GM19324 (cell line): ENCODE measurements at regions not wholly inside any gene's neighbourhood (a gene's known extent, or its start where the extent isn't known, plus 50 kb on each side); places are given as distances from the start of the nearest gene placed in this dataset.

Source experiments
- ATAC-seq: cut with Tn5 transposase; IDR thresholded peaks from one replicate; pipeline ENCODE4 v1.9.1; 2021; ENCODE audit warnings: mild to moderate bottlenecking, moderate library complexity; ENCODE audit not compliant: unreplicated experiment, low FRiP score

DNA sequence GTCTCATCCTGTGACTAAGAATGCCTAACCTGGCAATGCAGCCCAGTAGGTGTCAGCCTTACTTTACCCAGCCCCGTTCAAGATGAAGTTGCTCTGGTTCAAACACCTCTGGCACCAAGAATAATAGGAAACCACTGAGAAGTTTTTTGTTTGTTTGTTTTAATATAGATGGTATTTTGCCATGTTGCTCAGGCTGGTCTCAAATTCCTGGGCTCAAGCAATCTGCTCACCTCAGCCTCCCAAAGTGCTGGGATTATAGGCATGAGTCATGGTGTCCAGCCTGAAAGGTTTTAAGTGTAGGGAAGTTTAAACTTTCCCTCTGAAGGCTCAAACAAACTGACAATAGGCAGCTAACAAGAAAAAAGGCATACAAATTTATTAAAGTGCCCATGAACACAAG is 51.2 kb upstream of the ABCC4 start:
- ATAC-seq, result no peak

DNA sequence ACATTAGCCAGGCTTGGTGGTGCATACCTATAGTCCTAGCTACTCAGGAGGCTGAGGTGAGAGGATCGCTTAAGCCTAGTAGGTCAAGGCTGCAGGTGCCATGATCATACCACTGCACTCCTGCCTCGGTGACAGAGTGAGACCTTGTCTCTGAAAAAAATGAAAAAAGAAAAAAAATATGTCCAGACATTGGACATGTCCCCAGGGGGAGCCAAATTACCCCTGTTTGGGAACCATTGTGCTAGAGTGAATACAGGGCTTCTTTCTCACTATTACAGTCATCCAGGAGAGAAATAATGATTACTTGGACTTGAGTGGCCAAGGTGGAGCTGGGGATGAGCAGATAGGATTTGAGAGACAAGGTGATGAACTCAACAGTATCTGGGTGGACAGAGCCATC is 52.9 kb upstream of the ABCC4 start:
- ATAC-seq, result no peak

GRCh38 chr13:95354680-95355487 is 53.6 kb upstream of the ABCC4 start:
- ATAC-seq, result no peak

GRCh38 chr13:95355494-95355893 is 54.2 kb upstream of the ABCC4 start:
- ATAC-seq, result no peak

DNA sequence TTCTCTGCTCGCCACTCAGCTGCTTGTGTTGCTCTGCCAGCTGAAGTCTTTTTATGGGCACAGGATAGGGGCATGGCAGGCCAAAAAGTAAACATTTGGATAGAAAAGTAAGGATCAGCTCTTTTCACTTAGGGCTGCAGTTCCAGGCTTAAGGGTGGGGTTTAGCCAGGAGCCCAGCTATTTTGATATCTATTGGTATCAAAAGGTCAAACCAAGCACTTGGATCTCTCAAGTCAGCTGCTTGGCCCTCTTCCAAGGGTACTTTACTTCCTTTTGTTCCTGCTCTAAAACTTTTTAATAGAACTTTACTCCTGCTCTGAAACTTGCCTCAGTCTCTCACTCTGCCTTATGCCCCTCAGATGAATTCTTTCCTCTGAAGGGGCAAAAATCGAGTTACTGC is 55.7 kb upstream of the ABCC4 start:
- ATAC-seq, result no peak

GRCh38 chr13:95357875-95358274 is 56.6 kb upstream of the ABCC4 start:
- no peak for ATAC-seq

DNA sequence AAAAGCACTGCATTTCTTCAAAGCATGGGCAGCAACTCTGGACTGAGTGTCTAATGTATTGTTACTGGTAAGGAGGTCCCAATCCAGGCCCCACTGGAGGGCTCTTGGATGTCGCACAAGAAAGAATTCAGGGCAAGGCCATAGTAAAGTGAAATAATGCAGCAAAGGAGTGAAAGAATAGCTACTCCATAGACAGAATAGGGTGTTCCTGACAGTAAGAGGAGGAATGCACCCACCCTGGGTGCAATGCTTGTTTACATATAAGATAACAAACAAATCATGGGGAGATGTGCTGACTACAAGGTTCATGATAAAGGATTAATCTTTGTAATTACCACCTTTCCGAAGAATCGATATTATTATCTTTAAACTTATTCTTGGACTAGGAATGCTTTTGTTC is 58.8 kb upstream of the ABCC4 start:
- no peak for ATAC-seq

- ATAC-seq, result no peak
Observed at GRCh38 chr13:95360464-95361097, 59.3 kb upstream of the ABCC4 start.

GRCh38 chr13:95361686-95362085 is 60.4 kb upstream of the ABCC4 start:
- no peak for ATAC-seq

GRCh38 chr13:95362666-95363065 is 61.4 kb upstream of the ABCC4 start:
- no peak for ATAC-seq

- no peak for ATAC-seq
Observed at GRCh38 chr13:95367309-95367843, 66.1 kb upstream of the ABCC4 start.

- ATAC-seq, result no peak
Observed at GRCh38 chr13:95368998-95369397, 67.7 kb upstream of the ABCC4 start.

- ATAC-seq, result no peak
Observed at GRCh38 chr13:95375706-95376105, 74.5 kb upstream of the ABCC4 start.

DNA sequence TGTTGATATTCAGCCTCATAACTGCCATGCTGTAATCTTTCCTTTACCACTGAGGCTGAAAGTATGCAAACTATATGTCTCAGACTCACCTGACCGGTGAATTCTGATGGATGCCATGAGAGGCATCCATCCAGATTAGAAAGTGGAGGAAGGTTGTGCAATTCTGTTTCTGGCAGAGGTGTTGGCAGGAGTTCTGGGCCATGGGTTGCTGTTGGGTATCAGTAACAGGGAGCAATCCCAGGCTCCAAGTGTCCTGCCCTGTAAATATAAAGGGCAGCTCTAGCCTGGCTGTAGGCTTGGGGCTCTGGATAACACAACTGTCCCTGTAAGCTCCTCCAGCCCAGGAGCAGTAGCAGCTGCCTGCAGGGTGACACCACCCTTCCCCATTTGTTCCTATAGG is 77.4 kb upstream of the ABCC4 start:
- no peak for ATAC-seq

- peak; percentile 90 for ATAC-seq
Observed at GRCh38 chr13:95380468-95381211, 79.4 kb upstream of the ABCC4 start.

DNA sequence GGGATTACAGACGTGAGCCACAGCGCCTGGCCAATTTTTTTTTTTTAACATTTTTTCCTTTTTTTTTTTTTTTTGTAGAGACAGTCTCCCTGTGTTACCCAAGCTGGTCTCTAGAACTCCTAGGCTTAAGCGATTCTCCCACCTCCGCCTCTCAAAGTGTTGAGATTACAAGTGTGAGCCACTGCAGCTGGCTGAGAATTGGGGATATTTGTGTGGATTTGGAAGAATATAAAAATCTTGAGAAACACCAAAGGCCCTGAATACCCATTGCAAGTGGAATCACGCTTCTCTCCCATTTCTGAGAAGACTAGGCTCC is 79.9 kb upstream of the ABCC4 start:
- ATAC-seq, result no peak

GRCh38 chr13:95382411-95382810 is 81.2 kb upstream of the ABCC4 start:
- no peak for ATAC-seq

GRCh38 chr13:95382916-95383315 is 81.7 kb upstream of the ABCC4 start:
- no peak for ATAC-seq

DNA sequence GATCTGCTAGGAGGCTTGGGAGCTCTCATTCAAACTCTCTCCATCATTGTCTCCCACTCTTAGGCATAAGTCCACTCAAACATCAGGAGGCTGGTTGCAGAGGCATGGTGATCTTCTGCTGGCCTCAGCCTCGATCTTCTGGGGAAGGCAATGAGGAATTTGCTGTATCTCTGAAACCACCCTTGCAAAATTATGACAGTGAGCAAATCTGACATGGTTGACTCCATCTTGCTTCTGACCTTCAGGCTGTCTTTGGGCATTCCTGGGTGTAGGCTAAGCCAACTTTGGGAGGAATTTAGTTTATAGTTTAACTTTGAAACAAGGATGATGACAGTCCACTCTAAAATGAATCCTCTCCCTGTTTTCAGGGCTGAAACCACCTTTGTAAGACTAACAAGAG is 84.1 kb upstream of the ABCC4 start:
- no peak for ATAC-seq

DNA sequence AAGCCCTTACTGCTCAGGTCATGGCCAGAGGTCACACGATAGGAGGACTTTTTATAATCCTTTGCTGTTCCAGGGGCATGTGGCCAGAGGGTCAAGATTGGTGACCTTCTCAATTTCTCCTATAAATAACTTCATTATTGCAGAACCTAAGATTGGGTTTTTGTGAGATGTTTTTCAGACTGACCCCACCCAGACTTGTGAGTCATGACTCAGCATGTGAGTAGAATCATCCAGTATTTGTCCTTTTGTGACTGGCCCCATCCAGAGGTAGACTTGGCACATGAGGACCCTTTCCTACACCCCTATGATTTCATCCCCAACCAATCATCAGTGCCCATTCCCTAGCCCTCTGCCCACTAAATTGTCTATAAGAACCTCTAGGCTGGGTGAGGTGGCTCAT is 84.5 kb upstream of the ABCC4 start:
- no peak for ATAC-seq

DNA sequence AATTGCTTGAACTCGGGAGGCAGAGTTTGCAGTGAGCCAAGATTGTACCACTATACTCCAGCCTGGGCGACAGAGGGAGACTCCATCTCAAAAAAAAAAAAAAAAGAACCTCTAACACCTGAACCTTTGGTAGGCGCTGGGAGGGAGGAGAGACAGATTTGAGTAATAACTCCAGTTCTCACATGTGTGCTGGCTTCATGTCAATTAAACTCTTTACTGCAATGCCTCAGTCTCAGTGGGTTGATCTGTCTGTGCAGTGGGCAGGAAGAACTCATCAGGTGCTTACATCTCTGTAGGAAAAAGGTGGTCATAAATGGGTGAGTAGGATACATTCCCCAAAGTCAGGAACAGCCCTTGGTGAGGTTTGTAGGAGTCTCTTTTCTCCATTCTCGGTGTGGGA is 85.1 kb upstream of the ABCC4 start:
- ATAC-seq, result no peak
